ENCODE measurements at regions not wholly inside any gene's neighbourhood (a gene's known extent, or its start where the extent isn't known, plus 50 kb on each side); places are given as distances from the start of the nearest gene placed in this dataset.

DNA sequence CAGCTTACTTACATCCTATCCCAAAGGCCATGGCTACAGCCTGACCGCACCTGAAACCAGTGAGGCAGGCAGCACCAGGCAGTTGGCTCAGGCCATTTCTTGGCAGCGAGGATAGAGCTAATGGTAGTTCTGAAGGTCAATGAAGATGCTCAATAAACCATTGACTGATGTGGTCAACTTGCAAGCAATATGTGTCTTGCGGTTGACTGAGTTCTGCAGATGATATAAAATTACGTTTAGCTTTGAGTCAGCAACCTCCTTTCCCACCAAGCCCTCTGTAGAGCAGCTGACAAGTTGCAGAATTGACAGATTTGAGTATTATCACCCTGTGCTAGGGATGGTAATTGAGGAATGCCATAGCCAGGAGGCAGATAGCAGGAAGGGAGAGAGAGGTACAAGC is 189.0 kb upstream of the PUM3 start:
- H2AFZ ChIP-seq (ENCODE audit: low read length): no peak overlapping the region
- no peak overlapping the region for H2AK5ac ChIP-seq (ENCODE audit: low read depth, low read length)
- no peak overlapping the region for H2BK15ac ChIP-seq (ENCODE audit: low read length)
- H3K4me1 ChIP-seq (replicated peaks in 1 of 4; ENCODE audit: control insufficient read depth in 3 of 4, insufficient read depth in 4 of 4, low read length in 3 of 4): no peaks in the 10 kb centered on the region
- H2BK120ac ChIP-seq (replicated peaks; ENCODE audit: low read depth, low read length): no peak overlapping the region
- TF ChIP-seq PHF8 (conservative IDR thresholded peaks at IDR 0.05; ENCODE audit: low read depth, low read length) (no peak), GTF2F1 (IDR thresholded peaks at IDR 0.05; ENCODE audit: borderline replicate concordance, low read depth, low read length) (no peak), RFX5 (IDR thresholded peaks at IDR 0.05; ENCODE audit: borderline replicate concordance, low read depth, low read length) (no peak), TEAD4 (IDR thresholded peaks at IDR 0.05; ENCODE audit: low read depth, low read length) (no peak), SIX5 (IDR thresholded peaks at IDR 0.05; ENCODE audit: low read depth, low read length) (no peak), ASH2L (IDR thresholded peaks at IDR 0.05; ENCODE audit: low read length) (no peak), CHD2 (IDR thresholded peaks at IDR 0.05; ENCODE audit: low read length) (no peak), RBBP5 (IDR thresholded peaks at IDR 0.05; ENCODE audit: borderline replicate concordance, low read depth, low read length) (no peak), SRF (IDR thresholded peaks at IDR 0.05; ENCODE audit: low read depth, low read length) (no peak), CTBP2 (IDR thresholded peaks at IDR 0.05; ENCODE audit: borderline replicate concordance, insufficient read depth, insufficient read length, low read length) (no peak), ZNF274 (IDR thresholded peaks at IDR 0.05; ENCODE audit: borderline replicate concordance, extremely low read depth, low read length) (no peak), SP2 (IDR thresholded peaks at IDR 0.05; ENCODE audit: low read length) (no peak)
- no peak overlapping the region for H2BK20ac ChIP-seq (ENCODE audit: low read length)
- no peaks in the 10 kb centered on the region for H3K79me1 ChIP-seq (ENCODE audit: low read depth, low read length)
- H2BK5ac ChIP-seq (ENCODE audit: low read depth, low read length): no peak overlapping the region
- H4K8ac ChIP-seq (ENCODE audit: extremely low read depth, insufficient read depth, low read length): no peak overlapping the region
- no peak overlapping the region for H3K4me3 ChIP-seq (ENCODE audit: extremely low read depth in 1 of 4, insufficient read depth in 2 of 4, low read depth in 3 of 4, low read length in 4 of 4)
- no peak overlapping the region for H3K9ac ChIP-seq (replicated peaks in 1 of 4; ENCODE audit: extremely low read depth in 1 of 4, low read depth in 3 of 4, low read length in 3 of 4)
- no peaks in the 10 kb centered on the region for H4K20me1 ChIP-seq (replicated peaks in 1 of 2; ENCODE audit: control insufficient read depth in 1 of 2, insufficient read depth in 2 of 2, low read length in 2 of 2)
- H4K5ac ChIP-seq (ENCODE audit: insufficient read length, low read depth, low read length): no peak overlapping the region
- H4K91ac ChIP-seq (replicated peaks; ENCODE audit: insufficient read length, low read length): no peak overlapping the region
- ChIA-PET CTCF (ENCODE audit: partially characterized antibody) (interaction anchor here (1.1 to 1.7 kb wide), 5 partner anchors 9 to 946 kb away, joined by 3 to 6 read pairs (median 4); no protein-coding TSS in a partner anchor), POLR2A (ENCODE audit: partially characterized antibody) (no interaction called here)
- H3K56ac ChIP-seq (replicated peaks; ENCODE audit: insufficient read length, low read depth, low read length): no peak overlapping the region
- H3K79me2 ChIP-seq (ENCODE audit: control insufficient read depth in 1 of 2, insufficient read depth in 2 of 2, low read length in 2 of 2): no peaks in the 10 kb centered on the region
- H3K27ac ChIP-seq (ENCODE audit: low read depth, low read length): no peak overlapping the region
- FAIRE-seq (no peak), DNase-seq (ENCODE audit: low read depth in 1 of 2, low spot score in 2 of 2) (no peak)
- no peak overlapping the region for H2BK12ac ChIP-seq (ENCODE audit: low read depth, low read length)
- WGBS, 2 experiments (ENCODE audit: extremely low coverage in 1 of 2, insufficient coverage in 1 of 2, insufficient read length in 1 of 2, insufficient replicate concordance in 2 of 2, low coverage in 1 of 2, low lambda C conversion rate in 2 of 2, missing lambda C conversion rate in 1 of 2): 87% methylated on average over 4 of the region's 4 CpGs; no CpG with 5 or more reads in 1 of the 2 experiments
- H3K27me3 ChIP-seq (replicated peaks in 1 of 4; ENCODE audit: control insufficient read depth in 3 of 4, extremely low read depth in 1 of 4, insufficient read depth in 3 of 4, low read length in 3 of 4): no peaks in the 10 kb centered on the region
- no peak overlapping the region for H3K23ac ChIP-seq (ENCODE audit: insufficient read length)
- H3K14ac ChIP-seq (ENCODE audit: insufficient read length): no peak overlapping the region
- H3K36me3 ChIP-seq (ENCODE audit: control insufficient read depth in 2 of 4, insufficient read depth in 4 of 4, low read length in 3 of 4): no peaks in the 10 kb centered on the region
- H3K4ac ChIP-seq (replicated peaks; ENCODE audit: insufficient read length, low read depth, low read length): no peak overlapping the region
- no peak overlapping the region for H3K4me2 ChIP-seq (ENCODE audit: insufficient read depth in 1 of 2, low read depth in 2 of 2, low read length in 2 of 2)
- H3K23me2 ChIP-seq (ENCODE audit: low read depth, low read length): no peaks in the 10 kb centered on the region
- no peaks in the 10 kb centered on the region for H3K9me3 ChIP-seq (ENCODE audit: insufficient read depth in 2 of 2, low read depth in 1 of 2, low read length in 1 of 2)
- no peak overlapping the region for H3K18ac ChIP-seq (ENCODE audit: extremely low read depth, low read length)
